HG03342 (cell line): ENCODE measurements at regions not wholly inside any gene's neighbourhood (a gene's known extent, or its start where the extent isn't known, plus 50 kb on each side); places are given as distances from the start of the nearest gene placed in this dataset.

Experiments used
- ATAC-seq: cut with Tn5 transposase; IDR thresholded peaks from one replicate; pipeline ENCODE4 v1.9.1; 2021; ENCODE audit warnings: mild to moderate bottlenecking, moderate library complexity; ENCODE audit not compliant: unreplicated experiment

DNA sequence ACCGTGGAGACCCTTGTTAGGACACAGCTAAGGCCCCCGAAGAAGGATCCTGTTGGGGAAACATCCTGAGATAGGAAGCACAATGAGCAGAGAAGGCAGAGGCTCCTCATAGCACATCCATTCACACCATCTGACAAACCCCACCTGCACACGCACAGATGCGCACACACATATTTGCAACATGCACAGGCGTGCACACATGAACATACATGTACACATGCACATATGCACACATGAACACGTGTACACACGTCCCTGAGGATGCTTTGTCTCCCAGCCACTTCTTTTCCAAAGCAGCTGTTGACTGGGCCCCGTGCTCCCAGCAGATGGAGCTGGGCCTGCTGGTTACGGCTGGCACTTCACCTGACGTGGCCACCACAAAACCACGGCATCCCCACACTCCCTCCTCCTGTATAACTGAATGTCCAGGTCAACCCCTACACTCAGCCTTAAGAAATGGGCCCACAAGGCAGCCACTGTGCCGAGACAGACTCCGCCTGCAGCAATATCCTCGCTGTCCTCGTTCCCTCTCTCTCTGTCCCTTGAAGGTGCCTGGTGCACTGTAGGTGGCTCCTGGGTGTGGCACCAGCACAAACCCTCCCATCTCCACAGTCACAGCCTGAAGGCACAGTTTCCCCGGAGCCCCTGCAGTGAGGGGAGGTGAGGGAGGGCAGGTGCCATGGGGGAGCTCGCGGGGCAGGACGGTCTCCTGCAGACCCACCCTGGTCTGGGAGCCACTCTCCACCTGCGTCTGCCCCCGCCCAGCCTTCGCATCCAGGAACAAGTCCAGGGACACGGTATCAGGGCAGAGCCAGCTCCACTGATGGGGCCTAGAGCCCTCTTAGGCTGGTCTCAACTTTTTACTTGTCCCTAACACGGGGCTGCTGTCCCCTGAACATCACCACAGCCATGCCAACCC is 183.0 kb downstream of the RBFOX3 start:
- ATAC-seq: no peak

DNA sequence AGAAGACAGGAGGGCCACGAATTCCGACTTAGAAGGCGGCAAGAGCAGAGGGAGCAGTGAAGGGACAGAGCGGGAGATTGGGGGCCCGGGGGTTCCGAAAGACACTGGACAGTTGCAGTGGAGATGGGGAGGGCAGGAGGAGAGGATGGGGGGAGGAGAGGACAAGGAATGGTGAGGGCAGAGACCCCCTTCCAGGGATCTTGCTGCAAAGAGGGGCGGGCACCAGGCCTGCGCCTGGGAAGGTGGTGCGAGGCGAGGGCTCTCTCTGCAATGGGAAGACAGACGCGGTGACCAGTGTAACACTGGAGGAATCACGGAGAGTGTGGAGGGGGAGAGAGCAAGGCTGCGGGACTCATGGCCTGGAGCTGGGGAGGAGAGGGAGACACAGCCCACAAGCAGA is 185.2 kb downstream of the RBFOX3 start:
- no peak for ATAC-seq

DNA sequence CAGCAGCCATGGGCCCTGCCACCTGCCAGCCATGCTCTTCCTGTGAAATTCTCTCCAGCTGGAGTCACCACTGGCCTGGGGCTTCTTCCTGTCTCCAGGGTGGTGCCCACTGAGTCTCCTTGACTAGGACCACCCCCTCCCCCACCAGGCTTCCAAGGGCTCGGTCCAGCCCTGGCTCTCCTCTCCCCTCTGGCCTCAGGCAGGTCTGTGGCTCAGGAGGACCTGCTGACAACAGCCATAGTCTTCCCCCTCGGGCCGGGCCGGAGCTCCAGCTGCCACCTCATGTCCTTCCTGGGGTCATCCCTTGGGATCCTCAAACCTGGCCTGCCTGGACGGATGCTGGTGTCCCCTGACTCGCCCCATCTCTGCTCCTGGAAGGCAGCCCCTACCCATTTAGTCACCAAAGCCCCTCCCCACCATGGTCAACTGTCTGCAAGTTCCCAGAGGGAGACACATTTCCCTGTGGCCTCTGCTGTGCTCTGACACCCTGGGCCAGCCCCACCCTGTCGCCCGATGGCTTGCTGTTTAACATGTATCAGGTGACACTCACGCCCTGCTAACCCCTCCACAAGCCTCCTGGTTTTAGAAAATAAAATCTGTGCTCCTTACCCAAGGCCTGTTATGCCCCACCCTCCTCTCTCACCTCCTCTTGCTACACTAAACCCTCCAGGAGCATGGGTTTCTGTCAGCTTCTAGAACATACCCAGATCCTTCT is 186.2 kb downstream of the RBFOX3 start:
- ATAC-seq: no peak

DNA sequence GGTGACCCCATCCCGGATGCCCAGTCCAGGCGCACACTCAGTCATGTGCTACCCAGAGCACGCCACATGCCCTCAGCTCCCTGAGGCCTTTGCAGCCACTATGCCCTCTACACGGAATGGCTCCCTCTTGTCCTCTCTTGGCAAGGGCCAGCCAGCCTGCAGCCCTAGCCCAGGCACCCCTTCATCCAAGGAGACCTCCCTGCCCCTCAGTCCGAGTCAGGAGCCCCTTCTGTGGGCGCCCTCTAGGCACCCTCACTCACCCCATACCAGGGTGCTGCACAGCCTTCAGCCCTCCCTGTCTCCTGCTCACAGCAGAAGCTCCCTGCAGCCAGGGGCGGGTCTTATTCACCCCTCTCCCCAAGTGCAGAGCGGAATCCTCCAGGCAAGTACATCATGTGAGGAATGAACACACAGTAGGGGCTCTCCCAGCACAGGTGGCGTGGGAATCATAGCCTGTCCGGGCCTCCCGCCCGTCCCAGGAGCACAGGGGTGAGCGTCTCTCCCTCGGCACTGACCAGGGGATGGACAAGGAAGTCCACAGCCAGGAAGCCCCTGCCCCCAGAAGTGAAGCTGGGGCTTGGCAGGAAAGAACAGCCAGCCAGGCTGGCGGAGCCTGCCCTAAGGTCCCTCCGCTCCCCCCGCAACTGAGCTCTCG is 186.9 kb downstream of the RBFOX3 start:
- ATAC-seq: no peak

DNA sequence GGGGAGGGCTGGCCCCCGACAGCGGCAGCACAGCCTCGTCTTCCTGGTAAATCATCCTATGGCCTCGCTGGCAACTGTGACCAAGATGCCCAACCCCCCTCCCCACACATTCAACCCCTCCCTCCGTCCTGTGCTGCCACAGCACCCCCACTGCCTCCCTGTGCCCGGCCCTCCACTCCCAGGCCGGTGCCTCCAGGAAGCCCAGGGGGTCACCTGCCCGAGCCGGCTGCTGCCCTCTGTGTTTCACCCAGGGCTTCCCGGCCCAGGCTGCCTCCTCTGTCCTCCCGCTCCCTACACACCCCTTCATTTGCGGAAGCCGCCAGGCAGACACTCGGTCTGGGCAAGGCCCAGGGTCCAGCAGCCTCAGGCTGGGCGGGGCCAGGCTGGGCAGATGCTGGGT is 188.6 kb downstream of the RBFOX3 start:
- no peak for ATAC-seq

DNA sequence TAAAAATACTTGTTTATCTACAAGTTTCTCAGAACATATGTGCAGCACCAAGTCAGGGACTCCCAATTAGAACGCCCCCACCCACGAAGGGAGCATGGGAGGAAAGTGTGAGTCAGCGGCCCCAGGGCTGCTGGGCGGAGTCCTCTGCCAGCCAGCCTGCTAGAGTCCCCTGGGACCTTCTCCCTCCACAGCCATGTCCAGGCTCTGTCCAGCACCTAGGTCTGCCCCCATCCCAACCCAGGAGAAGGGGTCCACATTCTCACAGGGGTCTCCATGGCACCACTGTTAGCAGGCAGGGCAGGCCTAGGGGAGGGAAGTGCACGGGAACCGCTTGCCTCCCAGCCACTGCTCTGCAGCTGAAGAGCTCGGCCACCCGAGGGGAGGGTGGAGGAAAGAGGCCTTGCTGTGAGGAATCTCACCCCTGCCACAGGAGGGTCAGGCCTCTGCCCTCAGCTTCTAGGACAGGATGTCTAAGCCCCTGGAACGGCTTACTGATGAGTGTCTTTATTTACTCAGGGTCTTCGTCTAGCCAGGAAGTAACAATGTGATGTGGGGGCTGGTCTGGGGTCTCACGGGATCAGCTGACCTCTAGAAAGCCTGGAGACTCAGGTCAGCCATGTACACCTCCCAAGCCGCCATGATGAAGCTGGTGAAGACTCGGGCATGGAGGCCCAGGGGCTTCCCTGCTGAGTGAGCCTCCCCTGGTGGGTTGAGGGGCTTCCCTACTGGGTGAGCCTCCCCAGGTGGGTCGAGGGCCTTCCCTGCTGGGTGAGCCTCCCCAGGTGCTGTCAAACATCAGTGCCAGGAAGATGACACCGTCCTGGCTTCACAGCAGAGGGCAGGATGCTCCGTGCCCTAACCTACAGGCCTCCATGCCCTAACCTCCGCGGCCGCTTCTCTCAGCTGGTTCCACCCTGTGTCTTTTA is 190.3 kb downstream of the RBFOX3 start:
- ATAC-seq: no peak

DNA sequence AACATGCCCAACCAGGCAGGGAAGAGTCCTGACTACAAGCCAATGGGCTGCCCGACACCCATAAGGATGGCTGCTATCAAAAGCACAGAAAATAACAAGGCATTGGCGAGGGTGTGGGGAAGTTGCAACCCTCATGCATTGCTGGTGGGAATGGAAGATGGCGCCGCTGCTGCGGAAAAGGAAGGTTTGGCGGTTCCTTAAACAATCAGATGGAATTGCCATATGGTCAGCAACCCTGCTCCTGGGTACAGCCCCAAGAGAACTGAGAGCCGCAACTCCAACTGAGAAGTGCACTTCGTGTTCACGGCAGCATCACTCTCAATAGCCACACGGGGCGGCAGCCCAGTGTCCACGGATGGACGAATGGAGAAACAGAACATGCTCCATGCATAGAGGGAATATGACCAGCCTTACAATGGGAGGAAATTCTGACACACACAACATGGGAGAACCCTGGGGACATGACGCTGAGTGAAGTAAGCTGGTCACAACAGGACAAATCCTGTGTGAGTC is 193.3 kb downstream of the RBFOX3 start:
- no peak for ATAC-seq

DNA sequence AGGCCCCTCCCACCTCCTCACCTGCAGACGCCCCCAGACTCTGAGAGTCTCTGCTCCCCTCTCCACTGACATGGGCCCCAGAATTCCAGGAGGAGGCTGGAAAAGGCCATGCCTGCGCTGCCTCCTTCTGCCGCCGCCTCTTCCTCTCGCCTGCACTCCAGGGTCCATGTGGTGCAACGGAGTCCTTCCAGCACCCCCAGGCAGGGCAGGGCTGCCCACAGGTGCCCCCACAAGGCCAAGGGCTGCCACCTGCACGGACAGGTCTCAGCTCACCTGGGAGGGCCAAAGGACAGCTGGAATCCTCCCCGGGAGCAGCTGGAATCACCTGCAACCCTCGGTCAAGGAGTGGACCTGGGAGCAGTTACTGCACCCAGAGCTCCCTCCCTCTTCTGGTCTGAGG is 194.9 kb downstream of the RBFOX3 start:
- ATAC-seq: no peak

DNA sequence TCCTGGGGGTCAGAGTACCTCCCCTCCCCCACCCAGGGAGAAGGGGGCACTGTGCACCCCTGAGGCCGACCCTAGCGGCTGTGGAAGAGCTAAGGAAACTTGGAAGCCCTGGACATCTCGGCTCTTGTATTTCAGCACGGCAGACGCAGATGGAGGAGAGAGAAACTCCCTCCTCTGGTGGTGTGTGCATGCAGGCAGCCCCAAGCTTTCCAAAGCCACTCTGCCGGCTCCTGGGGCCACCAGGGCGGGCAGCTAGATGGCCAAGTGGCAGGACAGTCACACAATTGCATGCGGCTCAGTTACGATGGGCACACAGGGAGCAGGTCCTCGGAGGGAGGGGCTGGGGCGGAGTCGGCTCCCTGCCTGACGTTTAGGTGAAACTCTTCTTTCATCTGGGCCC is 195.5 kb downstream of the RBFOX3 start:
- ATAC-seq: no peak

DNA sequence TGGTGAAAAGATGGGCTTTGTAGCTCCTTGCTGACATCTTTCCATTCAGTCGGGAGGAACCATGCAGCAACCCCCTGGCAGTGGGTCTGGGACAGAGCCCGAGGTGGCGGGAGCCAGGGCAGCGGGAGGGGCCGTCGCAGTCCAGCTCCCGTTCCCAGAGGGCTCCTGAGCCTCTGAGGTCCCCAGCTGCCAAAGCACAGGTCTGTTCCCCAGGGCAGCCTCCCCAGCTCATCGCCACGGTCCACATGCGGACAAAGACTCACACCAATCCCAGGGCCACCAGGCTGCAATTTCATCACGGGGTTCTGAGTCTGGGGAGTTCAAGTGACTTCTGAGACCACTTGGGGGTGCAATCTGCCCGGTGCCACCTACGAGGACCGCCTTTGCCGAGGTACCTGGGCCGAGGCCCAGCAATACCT is 196.0 kb downstream of the RBFOX3 start:
- ATAC-seq: no peak

DNA sequence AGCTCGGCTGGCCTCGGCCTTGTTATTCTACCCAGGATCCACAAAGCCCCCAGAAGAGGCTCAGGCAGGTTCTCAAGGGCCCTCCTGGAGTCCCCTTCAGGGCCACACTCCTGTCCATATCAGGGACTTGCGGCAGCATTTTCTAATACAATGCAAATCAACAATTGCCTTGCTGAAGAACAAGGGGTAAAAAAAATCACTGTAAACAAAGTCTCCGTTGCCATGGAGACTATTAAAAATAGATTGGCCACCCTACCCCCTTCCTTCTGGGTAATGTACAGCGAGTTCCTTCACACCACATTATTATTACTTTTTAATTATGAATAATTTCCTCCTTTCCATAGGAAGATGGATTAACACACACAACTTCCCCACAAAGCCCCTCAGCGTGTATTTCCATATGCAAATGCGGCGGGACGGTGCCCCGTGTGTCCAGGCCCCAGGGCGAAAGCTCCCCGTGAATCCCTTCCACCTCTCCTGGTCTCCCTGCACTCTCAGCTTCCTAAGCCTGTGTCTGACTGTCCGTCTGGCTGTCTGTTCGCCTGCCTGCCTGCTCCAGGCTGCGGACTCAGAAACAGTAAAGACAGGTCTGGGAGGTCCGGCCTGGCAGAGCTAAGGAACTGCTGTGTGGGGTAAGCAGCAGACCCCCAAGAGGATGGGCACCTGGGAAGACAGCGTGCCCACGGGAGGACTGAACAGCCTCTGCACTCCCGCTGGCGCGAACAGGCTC is 196.6 kb downstream of the RBFOX3 start:
- ATAC-seq: no peak

DNA sequence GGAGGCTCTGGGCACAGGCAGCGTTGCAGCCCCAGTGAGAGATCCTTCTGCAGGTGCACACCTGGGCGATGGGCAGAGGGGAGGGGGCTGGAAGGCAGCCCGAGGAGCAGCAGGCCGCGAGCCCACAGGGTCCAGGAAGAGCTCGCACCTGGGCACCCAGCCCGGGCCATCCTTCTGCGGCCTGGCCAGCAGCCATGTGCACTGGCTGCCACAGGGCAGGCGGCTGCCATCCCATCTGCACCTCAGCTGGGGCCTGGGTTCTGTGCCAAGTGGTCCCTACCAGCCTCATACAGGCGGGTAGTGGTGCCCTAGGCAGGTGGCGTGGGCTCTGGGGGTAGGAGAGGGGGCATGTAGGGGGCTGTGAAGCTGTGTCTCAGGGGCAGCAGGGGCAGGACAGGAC is 197.2 kb downstream of the RBFOX3 start:
- ATAC-seq: no peak

DNA sequence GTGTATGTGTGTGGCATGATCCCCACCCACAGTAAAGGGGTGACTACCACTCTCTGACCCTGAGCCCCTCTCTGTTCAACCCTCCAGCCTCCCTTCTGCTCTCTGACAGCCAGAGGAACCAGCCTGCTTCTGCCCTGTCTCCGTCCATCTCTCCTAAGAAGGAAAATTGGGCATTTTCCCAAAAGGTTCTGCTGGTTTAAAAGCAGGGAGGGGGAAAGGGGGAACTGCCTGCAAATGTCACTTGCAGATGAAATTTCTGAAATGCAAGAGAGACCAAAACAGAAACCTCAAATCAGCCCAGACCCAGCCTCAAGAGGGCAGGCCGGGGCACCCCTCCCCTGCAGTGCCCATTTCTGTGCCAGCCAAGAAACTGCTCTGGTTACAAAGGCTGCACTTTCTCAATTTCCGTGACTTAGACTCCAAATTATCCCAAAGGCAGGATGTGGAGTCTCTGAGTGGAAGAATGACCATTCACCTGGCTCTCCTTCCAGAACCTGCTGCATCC is 197.9 kb downstream of the RBFOX3 start:
- no peak for ATAC-seq

DNA sequence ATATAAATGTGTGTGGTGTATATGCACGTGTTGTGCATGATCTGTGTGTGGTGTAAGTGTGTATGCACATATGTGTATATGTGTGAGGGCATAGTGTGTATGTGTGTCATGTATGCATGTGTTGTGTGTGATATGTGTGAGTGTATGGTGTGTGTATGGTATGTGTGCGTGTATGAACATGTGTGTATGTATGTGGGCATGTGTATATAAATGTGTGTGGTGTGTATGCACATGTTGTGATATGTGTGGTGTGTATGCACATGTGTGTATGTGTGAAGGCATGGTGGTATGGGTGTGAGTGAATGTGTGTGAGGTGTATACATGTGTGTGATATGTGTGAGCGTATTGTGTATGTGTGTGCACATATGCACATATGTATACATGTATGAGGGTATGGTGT is 198.7 kb downstream of the RBFOX3 start:
- no peak for ATAC-seq

DNA sequence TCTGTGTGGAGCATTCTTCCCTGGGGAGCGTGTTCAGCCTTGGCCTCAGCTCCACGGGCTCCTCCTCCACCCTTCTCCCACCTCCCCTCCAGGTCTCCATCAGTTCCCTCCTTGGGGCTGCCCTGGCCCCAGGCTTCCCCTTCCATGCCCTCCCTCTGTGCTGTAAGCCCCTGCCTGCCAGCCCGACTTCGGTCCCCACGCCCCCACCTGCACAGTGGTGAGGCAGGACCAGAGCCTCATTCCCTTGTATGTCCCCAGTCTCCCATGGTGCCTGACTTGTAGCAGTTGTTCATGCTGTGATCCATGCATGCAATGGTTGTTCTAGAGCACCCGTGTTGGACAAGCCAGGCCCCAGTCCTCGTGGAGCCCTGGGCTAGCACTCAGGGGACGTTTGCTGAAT is 199.4 kb downstream of the RBFOX3 start:
- no peak for ATAC-seq

DNA sequence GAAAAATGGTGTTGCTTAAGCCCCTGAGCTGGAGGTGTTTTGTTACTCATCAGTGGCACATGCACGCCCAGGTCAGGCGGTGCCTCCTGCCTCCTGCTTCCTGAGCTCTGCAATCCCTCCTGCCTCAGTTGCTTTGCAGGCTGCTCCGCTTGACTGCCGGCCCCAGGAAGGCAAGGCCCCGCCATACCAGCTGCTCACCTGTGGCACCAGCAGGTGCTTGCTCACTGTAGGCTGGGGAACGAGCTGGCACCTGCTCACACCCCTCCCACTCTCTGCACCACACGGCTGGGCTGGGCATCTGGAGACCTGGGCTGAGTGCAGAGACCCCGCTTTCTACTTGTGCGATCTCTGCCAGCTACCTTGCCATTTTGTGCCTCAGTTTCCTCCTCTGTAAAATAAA is 200.2 kb downstream of the RBFOX3 start:
- ATAC-seq: no peak

DNA sequence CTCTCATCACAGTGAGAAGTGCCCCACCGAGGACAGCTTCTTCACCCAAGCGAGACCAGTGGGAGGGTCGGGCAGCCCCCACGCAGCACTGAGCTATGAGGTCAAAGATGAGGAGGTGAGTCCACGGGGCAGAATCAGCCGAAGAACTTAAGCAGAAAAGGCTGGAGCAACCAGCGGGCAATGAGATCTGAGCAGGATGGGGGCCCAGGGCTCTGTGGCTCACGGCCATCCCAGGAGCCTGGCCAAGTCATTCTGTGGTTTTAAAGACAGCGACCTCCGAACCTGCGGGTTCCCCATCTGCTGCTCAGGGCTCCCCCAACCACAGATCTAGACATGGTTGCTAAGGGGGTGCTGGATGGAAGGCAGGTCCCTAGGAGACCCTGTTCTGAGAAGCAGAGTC is 202.6 kb downstream of the RBFOX3 start:
- ATAC-seq: no peak

DNA sequence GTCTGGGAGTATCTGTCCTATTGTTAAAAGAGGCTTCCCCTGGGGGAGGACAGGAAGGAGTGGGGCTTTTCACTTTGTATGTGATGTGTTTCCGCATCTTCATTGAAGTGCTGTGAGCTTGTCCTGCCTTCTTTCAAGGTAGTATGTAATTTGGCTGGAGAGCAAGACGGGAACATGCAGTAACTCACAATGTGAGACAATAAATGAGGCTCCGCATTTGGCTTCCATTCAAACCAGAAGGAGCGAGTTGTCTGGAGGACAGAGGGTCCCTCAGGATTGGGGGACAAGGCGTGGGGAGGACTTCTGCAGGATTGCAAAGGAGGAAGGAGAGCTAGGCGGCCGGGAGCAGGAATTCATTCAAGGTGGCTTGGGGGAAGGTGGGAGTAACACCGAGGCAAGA is 203.5 kb downstream of the RBFOX3 start:
- no peak for ATAC-seq

DNA sequence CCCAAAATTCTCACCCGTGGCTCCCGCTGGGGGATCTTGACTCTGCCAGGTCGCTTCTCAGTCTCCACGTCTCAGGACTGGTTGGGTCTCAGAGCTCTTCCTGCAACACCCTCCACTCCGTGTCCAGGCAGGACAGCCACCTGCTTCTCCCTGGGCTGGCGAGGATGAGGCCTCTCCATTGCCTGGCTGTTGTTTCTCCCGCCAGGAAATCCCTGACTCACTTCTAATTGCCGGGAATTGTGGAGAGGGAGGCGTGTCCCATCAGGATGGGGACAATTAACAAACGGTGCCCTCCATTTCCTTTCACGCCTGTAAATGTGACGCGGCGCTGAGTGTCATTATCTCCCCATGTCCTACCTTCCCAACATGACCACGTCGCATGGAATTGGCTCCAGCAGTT is 204.5 kb downstream of the RBFOX3 start:
- no peak for ATAC-seq

DNA sequence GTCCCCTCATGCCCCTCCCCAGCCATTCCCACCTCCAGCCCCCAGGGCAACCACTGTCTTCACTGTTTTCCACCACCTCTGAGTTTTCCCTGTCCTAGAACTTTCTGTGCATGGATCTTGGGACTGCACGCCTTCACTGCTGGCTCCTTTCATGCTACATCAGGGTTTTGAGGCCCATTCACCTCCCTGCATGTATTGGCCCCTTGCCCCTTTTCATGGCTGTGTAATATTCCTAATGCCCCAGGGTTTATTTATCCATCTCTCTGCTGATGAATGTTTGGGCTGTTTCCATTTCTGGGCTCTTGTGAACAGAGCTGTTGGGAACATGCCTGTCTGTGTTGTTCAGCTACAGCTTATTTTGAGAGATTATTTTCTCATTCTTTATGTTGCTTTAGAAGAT is 205.0 kb downstream of the RBFOX3 start:
- ATAC-seq: no peak
